IPS-18a (cell line): ENCODE measurements at regions not wholly inside any gene's neighbourhood (a gene's known extent, or its start where the extent isn't known, plus 50 kb on each side); places are given as distances from the start of the nearest gene placed in this dataset.
A peak's percentile ranks its signal among the peaks of the same experiment; 100 is the strongest.

ENCODE experiments used
- H3K27ac ChIP-seq: one replicate; pipeline ENCODE4 v1.5.1; 2013; ENCODE audit warnings: low read length
- H3K27me3 ChIP-seq: one replicate; pipeline ENCODE4 v1.6.1; 2013; ENCODE audit warnings: mild to moderate bottlenecking, low read length; ENCODE audit not compliant: control insufficient read depth, insufficient read depth
- H3K36me3 ChIP-seq: one replicate; pipeline ENCODE4 v1.6.1; 2013; ENCODE audit warnings: low read depth, low read length; ENCODE audit not compliant: control insufficient read depth
- H3K4me1 ChIP-seq: one replicate; pipeline ENCODE4 v1.6.1; 2013; ENCODE audit warnings: low read depth, low read length; ENCODE audit not compliant: control insufficient read depth
- H3K4me3 ChIP-seq: one replicate; pipeline ENCODE4 v1.5.1; 2013; ENCODE audit warnings: low read length
- H3K9ac ChIP-seq: one replicate; pipeline ENCODE4 v1.6.1; 2013; ENCODE audit warnings: mild to moderate bottlenecking, low read length, moderate library complexity
- H3K9me3 ChIP-seq: one replicate; pipeline ENCODE4 v1.6.1; 2013; ENCODE audit warnings: low read depth, low read length; ENCODE audit not compliant: control insufficient read depth

DNA sequence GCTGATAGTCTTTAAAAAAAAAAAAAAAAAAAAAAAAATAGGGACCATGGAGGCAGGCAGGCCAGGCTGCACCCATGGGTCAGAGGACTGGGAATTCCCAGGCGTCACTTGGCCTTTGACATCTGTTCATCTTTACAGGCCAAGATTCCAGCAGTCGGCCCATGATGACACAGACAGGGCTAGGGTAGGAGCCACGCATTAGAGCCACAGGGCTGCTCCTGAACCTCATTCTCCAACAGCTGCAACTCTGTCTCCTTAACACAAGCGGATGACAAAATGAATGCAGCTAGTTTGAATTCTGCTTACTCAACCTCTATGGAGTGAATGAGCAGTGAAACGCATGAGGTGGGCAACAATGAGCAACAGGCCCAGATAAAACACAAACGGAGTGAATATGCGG, 126.4 kb downstream of the LY86 start:
- Histone ChIP-seq H3K4me1 (peaks cover 8% of the 10 kb centered on the region), H3K4me3 (no peak overlapping the region)

DNA sequence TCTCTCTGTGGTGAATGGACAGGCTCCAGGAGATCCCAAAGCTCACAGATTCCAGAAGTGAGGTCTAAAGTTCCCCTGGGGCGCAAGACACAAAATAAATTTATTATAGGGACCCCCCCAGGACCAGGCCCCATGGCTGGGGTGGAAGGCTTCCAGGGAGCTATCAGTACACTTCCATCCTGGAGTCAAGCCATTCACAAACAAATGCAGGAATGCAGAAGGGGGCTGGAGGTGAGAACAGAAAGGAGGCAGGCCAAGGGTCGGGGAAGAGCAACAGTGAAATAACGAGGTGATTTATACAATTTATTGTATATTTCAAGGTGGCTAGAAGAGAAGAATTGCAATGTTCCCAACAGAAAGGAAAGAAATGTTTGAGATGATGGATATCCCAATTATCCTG, 126.9 kb downstream of the LY86 start:
- Histone ChIP-seq H3K27me3 (no peaks in the 10 kb centered on the region), H3K9me3 (no peaks in the 10 kb centered on the region), H3K4me3 (no peak overlapping the region), H3K9ac (no peak overlapping the region), H3K27ac (no peak overlapping the region), H3K4me1 (peaks cover 8% of the 10 kb centered on the region), H3K36me3 (no peaks in the 10 kb centered on the region)

More for the DNA sequence above, 126.4 kb downstream of the LY86 start:
- H3K36me3 ChIP-seq, result no peaks in the 10 kb centered on the region
- H3K27me3 ChIP-seq, result no peaks in the 10 kb centered on the region
- H3K27ac ChIP-seq, result no peak overlapping the region
- no peak overlapping the region for H3K9ac ChIP-seq
- no peaks in the 10 kb centered on the region for H3K9me3 ChIP-seq

DNA sequence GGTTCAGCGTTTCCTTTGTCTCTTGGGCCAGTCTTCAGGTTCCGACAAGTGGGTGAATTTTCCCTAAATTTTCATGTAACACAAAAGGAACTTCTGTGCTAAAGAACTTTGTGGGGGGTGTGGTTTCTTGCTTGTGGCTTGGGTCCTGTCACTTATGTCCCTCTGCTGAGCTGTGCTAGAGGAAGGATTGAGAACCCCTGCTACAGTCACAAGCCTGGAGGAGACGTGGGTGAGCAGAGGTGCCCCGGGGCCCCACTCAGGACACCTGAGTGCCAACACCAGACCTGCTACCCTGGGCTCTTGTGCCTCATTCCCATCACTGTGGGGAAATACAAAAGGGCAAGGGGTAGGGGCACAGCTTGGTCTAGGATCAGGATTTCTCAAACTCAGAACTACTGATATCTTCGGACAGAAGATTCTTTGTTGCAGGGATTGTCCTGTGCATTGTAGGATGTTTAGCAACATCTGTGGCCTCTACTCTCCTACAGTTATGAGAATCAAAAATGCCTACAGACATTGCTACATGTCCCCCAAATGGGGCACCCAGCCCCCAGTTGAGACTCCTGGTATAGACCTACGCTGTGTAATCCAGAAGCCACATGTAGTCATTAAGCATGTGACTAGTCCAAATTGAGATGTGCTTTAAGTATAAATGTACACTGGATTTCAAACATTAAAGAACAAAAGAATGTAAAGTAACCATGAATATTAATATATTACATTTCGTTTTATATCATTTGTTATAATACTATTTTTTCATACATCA, 128.7 kb downstream of the LY86 start:
- Histone ChIP-seq H3K9ac (no peak overlapping the region), H3K9me3 (no peaks in the 10 kb centered on the region), H3K4me3 (no peak overlapping the region), H3K27me3 (no peaks in the 10 kb centered on the region), H3K36me3 (no peaks in the 10 kb centered on the region), H3K27ac (no peak overlapping the region), H3K4me1 (peaks cover 8% of the 10 kb centered on the region)

DNA sequence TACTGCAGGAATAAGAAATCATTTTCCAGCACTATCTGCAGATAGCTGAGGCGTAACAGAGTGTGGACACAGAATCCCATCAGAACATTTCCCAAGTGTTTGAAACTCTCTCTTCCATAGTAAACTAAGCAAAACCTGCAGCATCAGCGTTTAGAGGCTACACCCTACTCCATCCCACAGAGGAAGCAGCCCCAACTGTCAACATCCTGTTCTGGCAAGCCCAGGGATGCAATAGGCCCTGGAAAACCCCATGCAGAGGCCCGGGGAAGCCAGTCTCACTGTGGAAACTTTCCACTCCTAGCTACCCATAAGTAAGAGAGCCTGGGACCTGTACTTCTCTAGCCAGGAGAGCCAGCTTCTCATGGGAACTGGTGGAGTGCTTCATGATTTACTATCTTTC, 129.4 kb downstream of the LY86 start:
- H3K9ac ChIP-seq, result no peak overlapping the region

DNA sequence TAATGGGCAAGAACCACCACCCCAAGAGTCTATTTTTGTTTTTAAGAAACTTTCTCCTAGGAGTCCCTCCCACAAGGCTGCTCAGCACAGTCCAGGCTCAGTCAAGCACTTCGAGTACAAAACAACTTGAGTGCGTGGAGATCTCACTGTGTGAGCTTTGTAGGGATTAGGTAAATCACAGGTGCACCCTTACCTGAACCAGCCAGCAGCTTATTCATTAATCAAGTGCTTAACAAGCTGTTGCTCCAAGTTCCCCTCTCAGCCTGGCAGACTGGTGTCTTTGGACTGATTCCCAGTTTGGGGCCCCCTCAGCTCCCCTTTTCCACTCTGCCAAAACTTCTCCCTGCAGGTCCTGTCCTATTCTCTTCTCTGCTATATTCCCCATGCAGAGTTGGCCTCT, 133.1 kb downstream of the LY86 start:
- Histone ChIP-seq H3K9me3 (no peaks in the 10 kb centered on the region), H3K36me3 (no peaks in the 10 kb centered on the region), H3K9ac (no peak overlapping the region), H3K4me1 (peaks cover 34% of the 10 kb centered on the region), H3K4me3 (no peak overlapping the region), H3K27me3 (peaks cover 31% of the 10 kb centered on the region), H3K27ac (no peak overlapping the region)

More for the DNA sequence above, 129.4 kb downstream of the LY86 start:
- Histone ChIP-seq H3K4me3 (no peak overlapping the region), H3K4me1 (peaks cover 11% of the 10 kb centered on the region), H3K9me3 (no peaks in the 10 kb centered on the region), H3K27me3 (peaks cover 2% of the 10 kb centered on the region), H3K36me3 (no peaks in the 10 kb centered on the region), H3K27ac (no peak overlapping the region)

DNA sequence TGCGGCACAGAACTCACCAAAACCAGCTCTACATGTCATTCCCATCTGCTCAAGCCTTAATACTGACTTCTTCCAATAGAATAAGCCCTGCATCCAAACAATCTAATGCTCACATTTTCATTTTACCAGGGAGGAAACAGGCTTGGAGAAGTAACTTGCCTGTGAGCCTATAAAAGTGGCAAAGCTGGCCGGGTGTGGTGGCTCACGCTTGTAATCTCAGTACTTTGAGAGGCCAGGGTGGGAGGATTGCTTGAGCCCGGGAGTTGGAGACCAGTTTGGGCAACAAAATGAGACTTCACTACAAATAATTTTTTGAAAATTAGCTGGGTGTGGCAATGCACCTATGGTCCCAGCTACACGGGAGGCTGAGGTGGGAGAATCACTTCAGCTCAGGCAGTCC, 133.7 kb downstream of the LY86 start:
- H3K9ac ChIP-seq, result no peak overlapping the region
- peaks cover 33% of the 10 kb centered on the region for H3K27me3 ChIP-seq
- H3K36me3 ChIP-seq, result no peaks in the 10 kb centered on the region
- H3K4me3 ChIP-seq, result no peak overlapping the region
- peaks cover 34% of the 10 kb centered on the region for H3K4me1 ChIP-seq
- H3K27ac ChIP-seq, result no peak overlapping the region
- no peaks in the 10 kb centered on the region for H3K9me3 ChIP-seq

DNA sequence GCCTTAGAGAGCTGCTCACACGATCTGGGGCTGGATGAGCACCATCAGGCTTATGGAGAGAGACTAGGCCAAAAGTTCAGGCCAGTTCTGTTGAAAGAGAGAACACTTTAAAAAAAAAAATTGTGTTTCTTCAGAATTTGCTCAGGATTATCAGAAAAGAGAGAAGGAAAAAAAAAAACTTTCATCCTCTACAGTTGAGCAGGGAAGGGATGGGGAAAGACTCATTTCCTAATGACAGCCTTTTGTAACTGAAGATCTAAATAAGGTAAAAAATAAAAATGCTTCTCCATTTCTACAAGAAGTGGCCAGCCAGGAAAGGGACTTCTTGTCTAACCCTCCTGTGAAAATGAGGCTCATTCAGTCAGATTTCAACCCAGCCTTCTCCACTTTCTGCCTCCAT, 134.8 kb downstream of the LY86 start:
- peaks cover 40% of the 10 kb centered on the region for H3K4me1 ChIP-seq
- H3K4me3 ChIP-seq, result no peak overlapping the region
- no peaks in the 10 kb centered on the region for H3K36me3 ChIP-seq
- H3K9ac ChIP-seq, result no peak overlapping the region
- no peak overlapping the region for H3K27ac ChIP-seq
- H3K9me3 ChIP-seq, result no peaks in the 10 kb centered on the region
- peaks cover 33% of the 10 kb centered on the region for H3K27me3 ChIP-seq

DNA sequence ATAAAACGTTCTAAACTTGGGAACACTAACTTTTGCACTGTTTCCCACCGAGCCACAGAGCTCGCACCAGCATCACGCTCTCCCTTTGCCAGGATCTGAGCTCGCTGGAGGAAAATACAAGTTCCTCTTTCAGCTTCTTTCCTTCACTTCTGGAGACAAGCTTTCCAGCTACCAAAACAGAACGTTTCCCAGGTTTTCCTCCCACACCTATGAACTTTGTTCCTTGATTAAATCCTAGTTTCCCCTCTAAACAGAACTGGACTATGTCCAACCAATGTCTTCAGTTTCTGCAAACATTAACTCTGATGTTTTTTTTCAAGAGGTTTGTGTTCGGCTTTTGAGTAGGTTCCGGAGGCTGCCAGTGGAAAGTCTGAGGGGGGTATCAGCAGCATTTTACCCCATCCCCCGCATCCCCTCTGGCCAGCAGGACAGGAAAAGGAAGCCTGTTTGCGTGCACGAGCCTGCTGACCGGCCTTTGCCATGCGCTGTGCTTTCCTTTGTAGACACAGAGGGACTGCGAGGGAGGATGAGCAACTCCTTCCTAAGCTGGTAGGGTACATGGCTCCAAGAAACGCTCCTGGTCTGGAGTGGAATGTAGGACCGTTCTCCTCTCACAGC, 135.5 kb downstream of the LY86 start:
- H3K27me3 ChIP-seq, result peaks cover 33% of the 10 kb centered on the region
- H3K4me1 ChIP-seq, result peaks cover 45% of the 10 kb centered on the region
- no peaks in the 10 kb centered on the region for H3K36me3 ChIP-seq
- H3K9me3 ChIP-seq, result no peaks in the 10 kb centered on the region
- peak overlapping the region; percentile 49 for H3K9ac ChIP-seq
- no peak overlapping the region for H3K27ac ChIP-seq
- H3K4me3 ChIP-seq, result peak overlapping the region; percentile 33

DNA sequence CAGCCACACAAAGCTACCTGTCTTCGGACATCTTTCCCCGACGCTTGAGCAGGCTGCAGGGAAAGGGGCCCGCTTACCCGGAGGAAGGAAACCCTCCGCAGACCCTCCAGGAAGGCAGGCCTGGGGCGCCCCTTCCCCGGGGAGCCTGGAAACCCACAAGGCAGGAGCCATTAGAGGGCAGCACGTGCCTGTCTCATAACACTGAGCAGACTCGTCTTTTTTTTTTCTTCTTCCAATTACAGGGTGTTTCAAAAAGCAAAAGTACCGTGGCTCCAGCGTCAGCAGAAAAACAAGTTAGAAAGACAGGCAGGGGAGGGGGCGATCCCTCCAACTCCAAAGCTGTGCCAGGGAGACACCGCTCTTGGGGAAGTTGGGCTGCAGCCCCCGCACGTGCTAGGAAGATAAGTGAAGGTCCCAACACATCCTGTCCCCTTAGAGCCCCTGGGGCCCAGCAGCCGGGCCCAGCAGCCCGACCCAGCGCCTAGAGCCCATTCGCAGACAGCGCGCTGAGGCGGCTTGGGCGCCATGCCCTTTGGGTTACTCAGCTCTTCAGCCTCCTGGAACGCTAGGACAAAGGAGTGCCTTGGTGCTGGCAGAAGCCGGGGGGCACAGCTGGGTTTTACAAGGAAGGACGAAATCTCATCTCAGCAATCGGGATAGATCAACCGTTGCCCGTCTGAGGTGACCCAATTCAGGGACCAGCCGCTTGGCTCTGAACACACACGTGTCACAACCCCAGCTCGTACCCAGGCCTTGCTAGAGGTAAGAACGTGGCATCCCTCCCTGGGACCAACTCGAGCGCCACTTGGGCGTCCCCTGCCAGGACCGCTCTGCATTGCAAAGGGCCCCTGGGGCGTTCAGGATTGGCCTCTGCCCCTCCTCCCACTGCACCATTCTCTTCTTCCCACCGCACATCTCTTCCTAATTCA, 136.3 kb downstream of the LY86 start:
- H3K9ac ChIP-seq, result peak overlapping the region; percentile 49
- H3K9me3 ChIP-seq, result no peaks in the 10 kb centered on the region
- peaks cover 45% of the 10 kb centered on the region for H3K4me1 ChIP-seq
- peaks cover 33% of the 10 kb centered on the region for H3K27me3 ChIP-seq
- peak overlapping the region; percentile 33 for H3K4me3 ChIP-seq
- no peaks in the 10 kb centered on the region for H3K36me3 ChIP-seq
- H3K27ac ChIP-seq, result no peak overlapping the region

DNA sequence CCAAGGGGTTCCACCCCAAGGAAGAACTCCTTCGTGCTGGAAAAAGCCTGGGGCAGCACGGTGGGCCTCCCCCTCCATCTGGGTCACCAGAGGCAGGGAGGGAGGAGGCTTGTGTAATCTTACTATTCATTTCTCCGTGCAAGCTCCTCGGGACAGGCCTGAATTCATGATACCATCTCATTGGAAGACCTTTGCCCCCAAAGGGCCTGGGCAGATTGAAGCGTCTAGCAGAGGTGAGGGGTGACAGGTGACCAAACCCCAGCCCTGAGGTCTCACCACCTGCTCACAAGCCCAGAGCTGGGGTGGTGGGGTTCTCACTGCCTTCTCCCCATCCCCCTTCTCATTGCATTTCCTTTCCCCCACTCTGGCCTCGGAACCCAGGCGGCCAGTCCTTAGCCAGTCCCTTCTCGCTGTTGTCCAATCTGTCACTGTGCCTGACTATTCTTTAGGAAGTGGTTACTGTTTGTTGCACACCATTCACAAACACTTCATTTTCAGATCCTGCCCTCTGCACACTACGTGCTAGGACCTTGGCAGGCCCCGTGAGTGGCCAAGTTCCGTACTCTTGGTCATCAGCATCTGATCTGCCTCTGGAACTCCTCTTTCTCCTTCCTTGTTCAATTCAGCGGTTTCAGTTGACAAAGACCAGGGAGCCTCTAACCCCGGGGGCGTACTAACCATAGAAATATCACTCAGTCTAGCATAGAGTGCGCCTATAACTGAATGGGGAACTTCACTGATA, 137.1 kb downstream of the LY86 start:
- Histone ChIP-seq H3K27ac (no peak overlapping the region), H3K4me3 (peak overlapping the region; percentile 33), H3K36me3 (no peaks in the 10 kb centered on the region), H3K4me1 (peaks cover 45% of the 10 kb centered on the region), H3K9me3 (no peaks in the 10 kb centered on the region), H3K9ac (no peak overlapping the region), H3K27me3 (peaks cover 33% of the 10 kb centered on the region)
